GM21619 (cell line): ENCODE measurements at regions not wholly inside any gene's neighbourhood (a gene's known extent, or its start where the extent isn't known, plus 50 kb on each side); places are given as distances from the start of the nearest gene placed in this dataset.

ENCODE experiments used
- ATAC-seq: cut with Tn5 transposase; IDR thresholded peaks from one replicate; pipeline ENCODE4 v1.9.1; 2021; ENCODE audit not compliant: unreplicated experiment

DNA sequence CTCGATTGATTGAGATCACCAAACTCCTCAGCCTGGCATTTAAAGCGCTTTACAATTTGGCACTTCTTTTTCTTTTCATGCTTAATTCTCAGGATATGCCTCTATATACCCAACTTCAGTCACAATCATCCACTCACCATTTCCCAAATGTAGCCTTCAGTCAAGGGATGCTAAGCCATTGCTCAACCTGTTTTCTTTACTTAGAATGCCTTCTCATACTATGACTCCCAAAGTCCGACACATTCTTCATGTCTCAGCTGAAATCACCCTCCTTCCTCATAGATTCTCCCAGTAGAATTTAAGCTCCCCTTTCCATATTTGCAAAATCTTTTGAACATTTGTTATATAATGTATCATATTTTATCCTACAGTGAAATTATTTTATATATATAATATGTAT lies 467.0 kb downstream of the LRIG3 start:
- ATAC-seq = no peak

DNA sequence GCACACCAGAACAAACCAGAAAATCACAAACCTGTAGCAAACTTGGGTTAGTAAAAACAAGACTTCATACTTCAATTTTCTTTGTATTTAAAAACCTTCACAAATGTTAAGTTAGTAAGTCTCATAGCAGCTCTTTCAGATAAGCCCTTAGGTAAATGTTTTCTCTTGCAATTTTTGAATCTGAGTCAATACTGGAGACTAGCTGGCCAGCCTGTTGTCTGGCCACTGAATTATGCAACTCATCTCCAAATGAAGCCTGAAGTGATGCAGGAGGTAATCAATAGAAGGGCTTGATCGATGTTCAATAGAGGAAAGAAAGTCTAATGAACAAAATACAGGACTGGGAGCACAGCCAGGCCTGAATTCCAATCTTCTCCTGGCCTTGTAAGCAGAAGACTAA lies 465.2 kb downstream of the LRIG3 start:
- no peak for ATAC-seq

DNA sequence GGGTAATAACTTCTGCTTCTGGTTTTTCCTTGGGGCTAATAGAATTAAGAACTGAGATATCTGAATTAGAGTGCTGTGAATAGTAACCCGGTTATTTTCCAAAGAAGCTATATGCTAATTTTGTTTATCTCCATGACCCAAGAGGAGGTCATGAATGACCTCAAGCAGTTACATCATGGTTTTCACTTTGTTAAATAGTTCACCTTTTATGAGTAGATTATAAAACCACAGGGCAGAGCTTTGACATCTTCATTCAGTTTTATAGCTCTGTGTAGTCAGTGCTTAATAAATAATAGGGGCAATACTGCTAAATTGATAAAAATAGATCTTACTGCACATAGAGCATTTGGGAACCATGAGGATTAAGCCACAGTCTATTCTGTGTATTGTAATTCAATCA lies 462.2 kb downstream of the LRIG3 start:
- no peak for ATAC-seq

DNA sequence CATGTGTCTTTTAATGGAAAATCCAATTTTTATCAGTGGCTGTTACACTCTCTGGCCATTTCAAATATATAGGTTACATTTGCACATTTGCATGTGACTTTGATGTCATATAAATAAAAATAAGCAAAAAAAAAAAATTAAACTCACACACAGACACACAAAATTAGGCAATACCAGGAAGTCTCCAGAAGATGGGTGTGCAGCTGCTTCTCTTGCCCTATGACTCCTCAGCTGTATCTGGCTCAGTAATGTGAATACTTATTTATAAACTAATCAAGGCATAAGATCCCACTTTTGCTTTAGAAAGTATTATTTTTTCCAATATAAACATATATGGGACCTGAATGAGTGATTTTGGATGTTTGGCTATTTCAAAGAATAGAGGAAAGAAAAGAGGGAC lies 461.1 kb downstream of the LRIG3 start:
- ATAC-seq = no peak

DNA sequence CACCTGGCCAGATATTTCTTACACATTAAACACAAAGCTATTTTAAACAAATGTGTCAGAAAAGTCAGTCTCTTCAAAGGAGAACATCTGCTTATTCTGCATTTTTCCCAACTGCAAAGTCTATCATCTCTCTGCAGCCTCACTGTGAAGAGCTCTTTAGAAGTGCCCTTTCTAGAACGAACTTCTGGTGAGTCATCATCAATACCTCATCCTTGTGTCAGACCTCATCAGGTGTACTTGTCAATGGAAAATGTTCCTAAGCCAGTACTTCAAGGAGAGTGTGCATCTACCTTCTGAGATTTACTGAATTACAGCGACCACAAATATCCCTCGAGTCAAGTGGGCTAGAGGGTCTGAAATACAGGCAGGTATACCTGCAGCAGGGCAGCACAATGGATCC lies 457.3 kb downstream of the LRIG3 start:
- ATAC-seq = no peak

DNA sequence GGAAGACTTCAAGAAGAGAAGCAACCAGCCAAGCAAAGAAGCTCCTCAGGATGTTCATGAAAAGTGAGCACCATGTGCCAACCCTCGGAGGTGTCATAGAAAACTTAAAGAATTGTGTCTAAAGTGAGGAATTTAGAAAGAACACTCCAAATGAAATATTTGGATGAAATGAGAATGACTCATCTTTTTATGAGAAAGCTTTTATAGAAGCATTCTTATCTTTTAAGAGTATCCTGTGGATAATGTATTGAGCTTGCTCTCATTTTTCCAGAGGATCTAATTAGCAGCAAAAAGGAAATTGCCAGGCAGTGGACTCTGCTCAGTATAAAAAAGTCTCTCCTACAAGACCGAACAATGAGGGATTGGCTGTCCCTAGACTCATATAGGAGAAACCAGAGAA lies 454.9 kb downstream of the LRIG3 start:
- no peak for ATAC-seq

DNA sequence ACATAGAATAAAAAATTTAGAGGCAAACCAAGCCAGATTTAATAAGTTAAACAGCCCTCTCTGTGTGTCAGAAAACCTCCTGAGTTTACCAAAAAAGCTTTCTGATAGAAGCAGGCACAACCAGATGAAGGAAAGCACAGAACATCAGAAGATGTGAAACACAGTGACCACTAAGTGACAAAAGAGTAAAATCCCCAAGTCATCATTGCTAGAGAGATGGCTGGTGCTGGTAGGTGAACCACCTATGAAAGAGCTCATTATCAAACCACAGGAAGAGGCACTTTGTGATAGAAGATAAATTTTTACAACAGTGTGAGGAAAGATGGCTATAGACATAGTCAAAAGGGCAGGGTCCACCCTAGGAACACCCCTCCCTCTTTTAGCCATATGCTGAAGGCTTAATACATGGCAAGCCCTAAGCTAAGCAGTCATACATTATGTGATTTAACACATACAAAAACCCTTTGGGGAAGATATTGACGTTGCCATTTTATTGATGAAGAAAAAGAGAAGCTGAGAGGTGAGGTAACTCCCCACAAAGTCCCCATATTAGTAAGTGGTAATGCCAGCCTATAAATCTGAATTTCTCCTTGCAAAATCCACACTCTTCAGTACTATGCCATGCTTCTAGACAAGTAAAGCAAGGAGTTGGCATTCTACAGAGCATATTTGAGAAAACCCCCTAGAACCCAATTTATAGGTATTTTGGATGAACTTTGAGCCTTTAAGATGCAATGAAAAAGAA lies 449.9 kb downstream of the LRIG3 start:
- no peak for ATAC-seq

DNA sequence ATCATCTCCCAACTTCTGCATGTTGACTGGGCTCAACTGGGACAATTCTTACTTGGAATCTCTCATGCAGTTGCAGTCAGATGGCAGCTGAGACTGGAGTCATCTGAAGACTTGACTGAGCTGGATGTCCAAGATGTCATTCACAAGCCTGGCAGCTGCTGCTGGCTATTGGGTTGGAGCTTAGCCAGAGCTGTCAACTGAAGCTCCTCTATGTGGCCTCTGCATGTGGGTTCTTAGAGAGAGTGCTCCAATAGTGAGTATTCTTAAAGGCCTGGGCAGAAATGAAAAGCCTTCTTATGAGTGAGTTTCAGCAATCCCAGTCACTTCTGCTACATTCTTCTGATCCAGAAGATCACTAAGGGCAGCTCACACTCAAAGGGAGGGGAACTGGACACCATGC lies 440.9 kb downstream of the LRIG3 start:
- no peak for ATAC-seq

DNA sequence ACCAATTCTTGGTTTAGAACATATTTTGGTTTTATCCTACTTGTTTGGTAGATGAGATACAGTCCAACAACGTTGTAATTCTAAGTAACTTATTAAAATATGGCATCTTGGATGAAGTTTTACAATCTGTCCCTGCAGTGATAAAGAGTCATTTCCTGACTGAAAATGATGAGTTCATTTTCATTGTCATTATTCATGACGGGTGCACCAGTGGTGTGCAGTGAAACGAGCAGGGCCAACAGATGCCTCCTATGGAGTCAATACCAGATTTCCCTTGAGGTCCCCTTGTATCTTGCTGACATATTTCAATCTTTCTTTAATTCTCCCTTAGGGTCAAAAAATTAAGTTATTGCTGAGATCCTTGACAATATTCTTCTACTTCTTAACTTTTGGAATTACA lies 438.5 kb downstream of the LRIG3 start:
- no peak for ATAC-seq

DNA sequence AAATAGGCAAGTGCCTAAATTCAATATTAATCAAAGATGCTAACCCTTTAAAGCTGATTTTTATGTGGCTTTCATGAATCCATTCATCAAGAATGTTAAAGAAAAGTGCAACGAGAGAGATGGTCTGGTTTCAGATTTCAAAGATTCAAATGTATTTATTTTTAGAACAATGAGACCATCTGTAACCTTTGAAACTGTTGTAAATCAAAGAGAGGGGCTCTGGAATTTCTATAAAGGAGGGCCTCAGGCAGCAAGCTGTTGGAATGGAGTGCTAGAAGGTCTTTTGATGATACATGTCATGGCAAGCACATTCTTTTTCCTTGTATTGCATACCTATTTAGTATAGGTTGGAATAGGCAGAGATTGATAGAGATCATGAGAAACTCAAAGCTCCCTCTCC lies 433.0 kb downstream of the LRIG3 start:
- ATAC-seq = no peak

DNA sequence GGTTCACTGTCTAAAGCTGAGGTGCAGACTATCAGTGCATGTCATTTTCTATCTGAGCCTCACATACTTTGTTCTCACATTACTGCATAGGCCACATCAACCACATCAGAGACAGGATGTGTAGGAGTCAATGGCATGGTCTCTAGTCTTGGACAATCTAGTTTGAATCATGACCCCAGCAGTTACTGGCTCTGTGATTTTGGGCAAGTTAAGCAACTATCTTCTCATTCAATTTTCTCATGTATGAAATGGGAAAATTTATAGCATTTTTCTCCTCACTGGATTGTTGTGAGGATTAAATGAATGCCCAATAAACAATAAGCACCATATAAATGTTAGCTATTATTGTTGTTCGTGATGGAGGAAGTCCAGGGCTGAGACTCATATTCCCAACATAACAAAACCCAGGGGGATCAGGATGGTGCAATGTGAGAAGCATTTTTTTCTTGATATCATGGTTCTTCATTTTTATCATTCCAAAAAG lies 432.6 kb downstream of the LRIG3 start:
- ATAC-seq = no peak

DNA sequence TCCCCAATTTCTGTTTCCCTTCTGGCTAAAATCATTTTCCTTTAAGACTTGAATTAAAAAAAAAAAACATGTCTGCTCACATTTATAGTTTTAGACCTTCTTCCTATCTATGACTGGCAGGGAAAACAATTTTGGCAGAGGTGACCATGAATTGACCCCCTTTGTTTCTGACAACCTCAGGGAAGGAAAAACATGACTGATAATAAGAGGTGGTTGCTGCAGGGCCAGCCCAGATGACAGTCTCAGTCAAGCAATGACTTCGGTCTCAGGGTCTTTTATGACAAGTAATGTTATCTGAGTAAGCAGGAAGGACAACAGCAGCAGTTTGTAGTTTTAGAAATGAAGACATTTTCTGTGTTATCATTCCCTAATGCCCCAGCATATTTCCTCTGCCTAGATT lies 430.9 kb downstream of the LRIG3 start:
- ATAC-seq = no peak

DNA sequence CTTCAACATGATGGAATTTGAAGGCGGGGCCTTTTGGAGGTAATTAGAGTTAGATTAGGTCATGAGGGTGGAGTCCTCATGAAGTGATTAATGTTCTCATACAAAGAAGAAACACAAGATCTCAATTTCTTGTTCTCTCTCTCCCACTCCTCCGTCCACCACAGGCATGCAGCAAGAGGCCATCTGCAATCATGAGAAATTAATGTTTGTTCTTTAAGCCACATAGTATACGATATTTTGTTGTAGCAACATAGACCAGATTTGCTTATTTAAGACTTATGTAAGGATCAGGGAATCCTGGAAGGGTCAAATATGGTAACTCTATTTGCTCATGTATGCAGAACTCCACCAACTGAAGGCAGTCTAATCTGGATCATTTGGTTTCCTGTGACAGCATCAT lies 429.0 kb downstream of the LRIG3 start:
- no peak for ATAC-seq

DNA sequence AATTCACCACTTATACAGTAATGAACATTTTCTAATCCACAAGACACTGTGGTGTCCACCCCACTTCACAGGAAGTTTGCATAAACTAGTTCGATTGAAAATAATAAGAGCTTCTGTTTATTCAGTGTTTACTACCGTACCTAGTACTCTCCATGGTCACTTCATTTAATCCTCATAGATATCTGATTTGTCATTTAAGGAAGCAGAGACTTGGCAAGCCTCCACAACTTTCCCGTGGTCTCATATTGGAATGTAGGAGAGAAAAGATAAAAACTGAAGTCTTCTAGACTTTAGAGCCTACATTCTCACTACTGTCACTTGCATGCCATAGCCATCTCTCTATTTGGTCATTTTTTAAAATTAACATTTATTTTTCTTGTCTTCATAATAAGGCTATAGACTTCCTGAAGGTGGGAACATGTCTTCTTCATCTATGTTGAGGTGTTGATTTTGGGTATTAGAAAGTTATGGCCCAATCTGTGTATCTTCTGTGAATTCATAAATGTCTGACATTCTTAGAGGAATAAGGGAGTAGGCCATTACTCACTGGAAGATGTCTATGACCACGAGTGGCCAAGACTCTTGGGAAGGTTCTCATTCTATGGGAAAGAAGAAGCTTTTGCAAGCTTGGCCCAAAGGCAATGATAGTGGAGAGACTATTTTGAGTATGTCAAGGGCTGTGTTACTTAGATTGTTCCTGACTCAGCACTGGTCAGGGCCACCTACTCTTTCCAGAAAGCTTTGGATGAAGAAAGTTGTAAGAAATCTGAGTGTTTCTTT lies 423.7 kb downstream of the LRIG3 start:
- ATAC-seq = no peak

DNA sequence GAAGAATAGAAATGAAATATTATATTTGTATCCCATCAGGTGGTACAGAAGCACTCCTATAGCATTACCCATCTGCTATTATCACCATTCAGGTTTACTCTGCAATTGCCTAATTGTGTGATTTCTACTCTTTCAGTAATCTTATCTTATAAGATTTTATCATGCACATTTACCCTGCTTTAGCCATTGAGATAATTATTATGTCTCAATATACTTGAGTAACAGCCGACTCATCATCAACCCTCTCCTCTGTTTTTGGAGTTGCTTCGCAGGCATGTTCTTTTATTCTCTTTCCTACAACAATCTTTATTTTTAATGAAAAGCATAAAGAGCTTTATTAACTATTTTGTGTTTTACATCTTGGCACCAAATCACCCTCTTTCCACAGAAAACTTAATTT lies 419.9 kb downstream of the LRIG3 start:
- no peak for ATAC-seq

DNA sequence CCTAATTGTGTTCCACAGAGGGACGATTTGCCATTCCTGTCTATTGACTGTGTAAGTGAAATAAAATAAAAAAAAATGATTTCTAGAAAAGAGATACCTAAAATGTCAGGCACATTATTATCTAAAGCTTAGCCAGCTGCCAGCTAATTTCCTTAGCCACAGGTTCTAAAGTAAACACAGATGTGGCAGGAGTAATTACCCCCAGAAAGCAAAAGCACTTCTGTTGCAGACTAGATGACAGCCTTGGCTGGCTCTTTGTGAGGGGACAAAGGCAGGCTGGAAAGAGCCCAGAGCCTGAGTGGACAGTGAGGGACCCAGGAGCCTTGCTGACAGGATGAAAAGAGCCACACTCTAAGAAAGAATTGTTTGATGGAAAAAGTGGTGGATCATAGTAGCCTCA lies 418.1 kb downstream of the LRIG3 start:
- no peak for ATAC-seq

DNA sequence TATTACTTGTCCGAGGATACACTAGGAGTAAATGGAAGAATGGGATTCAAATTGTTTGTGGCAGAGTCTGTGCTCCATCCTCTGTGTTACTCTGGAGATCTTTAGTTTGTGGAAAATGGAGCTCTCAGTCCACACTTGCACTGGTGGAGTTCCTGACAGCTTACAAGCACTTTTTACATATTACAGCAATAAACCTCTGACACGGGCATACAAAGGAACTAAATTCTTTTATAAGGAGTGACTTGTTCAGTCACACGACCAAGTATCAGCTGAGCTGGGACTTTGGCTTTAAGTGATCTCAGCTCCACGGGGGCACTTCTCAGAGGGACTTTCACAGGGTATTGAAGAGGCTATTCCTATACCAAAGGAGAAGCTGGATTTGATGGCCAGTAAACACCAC lies 417.5 kb downstream of the LRIG3 start:
- no peak for ATAC-seq

DNA sequence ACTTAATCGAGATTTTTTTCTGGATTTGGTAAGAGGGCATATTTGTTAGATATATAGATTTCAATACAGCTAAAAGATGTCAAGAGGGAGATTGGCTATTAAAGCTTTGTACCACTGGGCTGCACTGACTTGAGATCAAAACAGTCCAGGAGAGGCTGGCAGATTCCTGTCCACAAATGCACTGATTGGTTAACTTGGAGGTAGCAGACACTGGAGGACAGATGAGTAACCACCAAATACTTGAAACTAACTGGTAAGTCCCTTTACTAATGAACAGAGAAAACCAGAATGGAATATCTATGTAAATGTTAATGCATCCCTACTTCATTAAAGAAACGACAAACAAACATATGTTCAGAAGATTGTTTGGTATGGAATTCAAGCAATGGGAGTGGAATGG lies 416.6 kb downstream of the LRIG3 start:
- ATAC-seq = no peak

DNA sequence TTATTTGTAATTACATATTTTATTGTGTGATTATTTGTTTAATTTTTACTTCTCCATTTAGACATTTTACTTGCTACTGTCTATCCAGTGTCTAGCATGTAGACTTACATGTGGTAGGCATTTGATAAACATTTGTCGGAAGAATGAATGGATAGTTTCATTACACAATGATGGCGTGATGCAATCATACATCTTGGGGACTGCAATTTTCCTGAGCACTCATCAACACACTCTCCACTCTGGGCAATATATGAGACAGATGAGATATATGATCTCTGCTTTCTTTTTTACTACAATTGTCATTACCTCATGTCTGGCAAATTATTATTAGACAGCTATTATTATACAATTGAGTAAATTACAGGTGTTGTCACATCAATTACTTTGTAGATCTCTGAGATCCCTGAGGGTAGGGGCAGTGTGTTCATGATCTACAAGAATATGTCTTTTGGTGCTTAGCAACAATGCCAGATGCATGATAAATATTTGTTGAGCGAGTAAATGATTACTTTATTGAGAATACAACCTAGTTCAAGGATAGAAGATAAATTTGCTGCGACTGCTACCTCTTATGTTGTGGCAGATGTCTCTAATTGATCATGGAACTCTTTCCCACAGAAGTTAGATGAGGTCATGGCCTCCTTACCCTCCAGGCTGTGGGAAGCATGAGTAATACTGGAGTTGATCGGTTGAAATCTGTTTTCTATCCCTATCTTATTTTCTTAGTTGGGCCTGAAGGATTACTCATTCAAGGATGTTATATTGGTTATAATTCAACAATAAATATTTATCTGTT lies 416.0 kb downstream of the LRIG3 start:
- ATAC-seq = no peak

DNA sequence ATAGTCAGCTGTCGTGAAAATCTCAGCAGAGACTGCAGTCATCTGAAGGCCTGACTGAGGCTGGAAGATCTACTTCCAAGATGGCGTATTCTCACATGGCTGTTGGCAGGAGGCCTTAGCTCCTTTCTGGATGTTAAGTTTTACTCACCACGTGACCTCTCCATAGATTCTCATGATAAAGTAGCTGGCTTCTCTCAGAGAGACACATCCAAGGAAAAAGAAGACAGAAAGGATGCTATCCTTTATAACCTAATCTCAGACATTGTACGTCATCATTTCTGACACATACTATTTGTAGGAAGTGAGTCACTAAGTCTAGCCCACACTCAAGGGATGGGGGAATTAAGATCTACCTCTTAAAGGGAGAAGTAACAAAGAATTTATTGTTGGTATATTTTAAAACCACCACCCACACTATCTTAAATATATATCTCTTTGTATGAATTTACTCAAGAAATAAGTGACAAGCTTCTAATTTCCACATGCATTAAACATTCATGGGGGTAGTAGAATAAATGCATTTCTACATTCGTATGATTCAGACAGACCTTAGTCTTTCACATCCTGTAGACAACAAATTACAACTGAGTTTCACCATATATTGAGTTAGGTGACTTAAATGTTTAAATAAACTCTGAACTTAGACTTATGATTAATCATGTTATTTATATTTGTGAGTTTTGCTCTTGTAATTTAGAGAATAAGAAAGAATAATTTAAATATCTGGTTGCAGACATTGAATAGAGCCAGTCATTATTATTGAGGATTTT lies 411.0 kb downstream of the LRIG3 start:
- no peak for ATAC-seq

DNA sequence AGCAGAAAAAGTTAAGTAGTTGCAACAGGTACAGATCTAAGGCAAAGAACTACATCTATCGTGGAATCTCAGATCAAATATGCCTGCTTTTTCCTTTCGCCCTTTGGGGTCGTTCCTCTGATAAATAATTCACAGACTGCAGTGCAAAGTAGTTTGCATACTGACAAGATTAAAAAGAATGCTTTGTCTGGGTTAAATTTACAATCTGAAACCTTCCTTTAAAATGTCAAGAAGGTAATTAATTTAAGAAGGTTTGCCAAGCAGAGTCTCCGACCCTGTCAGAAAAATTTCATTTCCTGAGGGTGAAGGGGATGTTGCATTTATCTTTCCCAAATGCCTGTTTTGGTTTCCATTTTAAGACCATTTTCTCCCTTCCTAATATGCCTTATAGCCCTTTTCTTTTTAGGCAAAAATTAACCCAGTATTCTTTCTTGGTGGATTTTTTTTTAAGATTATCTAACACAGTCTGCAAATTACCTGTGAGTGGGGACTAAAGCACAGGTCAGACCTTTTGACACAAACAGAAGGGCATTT lies 406.9 kb downstream of the LRIG3 start:
- no peak for ATAC-seq
